ES-I3 (cell line): ENCODE measurements at regions not wholly inside any gene's neighbourhood (a gene's known extent, or its start where the extent isn't known, plus 50 kb on each side); places are given as distances from the start of the nearest gene placed in this dataset.
"Not testable (repeated sequence)": the region's sequence is repeated elsewhere in the genome, so short reads cannot be mapped to it uniquely, and the experiment has no call there.

Experiments used
- H3K36me3 ChIP-seq: 2 replicates; pipeline ENCODE4 v1.6.1; 2013; ENCODE audit warnings: mild to moderate bottlenecking, low read length, control low read depth, moderate library complexity; ENCODE audit not compliant: insufficient read depth
- H3K4me1 ChIP-seq: 2 replicates; pipeline ENCODE4 v1.6.1; 2013; ENCODE audit warnings: mild to moderate bottlenecking, control low read depth, low read length; ENCODE audit not compliant: insufficient read depth
- H3K9ac ChIP-seq: 2 replicates; pipeline ENCODE4 v1.6.1; 2013; ENCODE audit warnings: low read depth, mild to moderate bottlenecking, low read length, moderate library complexity
- H3K9me3 ChIP-seq: 2 replicates; pipeline ENCODE4 v1.6.1; 2013; ENCODE audit warnings: mild to moderate bottlenecking, low read length, moderate library complexity; ENCODE audit not compliant: control insufficient read depth, insufficient read depth

GRCh38 chr5:27472871-27473270, 434.5 kb upstream of the CDH9 start:
- H3K9ac ChIP-seq: peak overlapping the region; percentile 93
- peaks cover 9% of the 10 kb centered on the region; the same call in 1 of the 2 replicates for H3K9me3 ChIP-seq
- H3K4me1 ChIP-seq: 0 out of 2 replicates have a peak, but pooled peaks cover 6% of the 10 kb centered on the region
- H3K36me3 ChIP-seq: peaks cover 34% of the 10 kb centered on the region

GRCh38 chr5:27472000-27472763, 433.8 kb upstream of the CDH9 start:
- Histone ChIP-seq H3K9ac (peak overlapping the region; percentile 93), H3K36me3 (peaks cover 27% of the 10 kb centered on the region), H3K9me3 (peaks cover 9% of the 10 kb centered on the region; the same call in 1 of the 2 replicates), H3K4me1 (0 out of 2 replicates have a peak, but pooled peaks cover 6% of the 10 kb centered on the region)

DNA sequence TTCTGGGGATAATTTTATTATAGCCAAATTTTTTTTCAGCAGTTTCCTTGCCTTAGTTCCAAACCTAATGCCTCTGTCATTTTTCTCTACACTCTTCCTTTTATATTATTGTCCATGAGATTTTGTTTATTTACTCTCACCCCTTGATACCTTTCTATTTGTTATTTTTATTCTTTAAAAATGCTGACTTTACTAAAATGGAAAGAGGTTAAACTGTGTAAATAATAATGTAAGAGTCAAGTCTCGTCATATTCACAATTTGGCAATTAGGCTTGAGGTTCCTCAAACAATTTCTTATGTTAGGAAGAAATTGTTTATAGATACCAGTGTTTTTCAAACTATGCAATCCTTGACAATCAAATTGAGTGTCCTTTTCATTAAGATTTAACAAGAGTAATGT, 428.6 kb upstream of the CDH9 start:
- no peak overlapping the region for H3K9ac ChIP-seq
- 0 out of 2 replicates have a peak, but pooled peaks cover 6% of the 10 kb centered on the region for H3K4me1 ChIP-seq
- no peaks in the 10 kb centered on the region; the same call in 1 of the 2 replicates for H3K36me3 ChIP-seq
- H3K9me3 ChIP-seq: no peaks in the 10 kb centered on the region; the same call in 1 of the 2 replicates

- Histone ChIP-seq H3K9me3 (no peaks in the 10 kb centered on the region; the same call in 1 of the 2 replicates), H3K4me1 (no peaks in the 10 kb centered on the region), H3K9ac (no peak overlapping the region), H3K36me3 (no peaks in the 10 kb centered on the region; the same call in 1 of the 2 replicates)
Measured at GRCh38 chr5:27465140-27465539, 426.8 kb upstream of the CDH9 start.

GRCh38 chr5:27463446-27464149, 425.2 kb upstream of the CDH9 start:
- H3K9ac ChIP-seq: no peak overlapping the region
- no peaks in the 10 kb centered on the region; the same call in 1 of the 2 replicates for H3K36me3 ChIP-seq
- H3K4me1 ChIP-seq: no peaks in the 10 kb centered on the region
- no peaks in the 10 kb centered on the region; the same call in 1 of the 2 replicates for H3K9me3 ChIP-seq

- H3K36me3 ChIP-seq: no peaks in the 10 kb centered on the region; the same call in 1 of the 2 replicates
- H3K9ac ChIP-seq: no peak overlapping the region
- no peaks in the 10 kb centered on the region; the same call in 1 of the 2 replicates for H3K9me3 ChIP-seq
- H3K4me1 ChIP-seq: no peaks in the 10 kb centered on the region
Measured at GRCh38 chr5:27462936-27463335, 424.6 kb upstream of the CDH9 start.

GRCh38 chr5:27458287-27458686, 419.9 kb upstream of the CDH9 start:
- no peaks in the 10 kb centered on the region for H3K4me1 ChIP-seq
- no peak overlapping the region for H3K9ac ChIP-seq
- H3K9me3 ChIP-seq: no peaks in the 10 kb centered on the region; the same call in 1 of the 2 replicates
- H3K36me3 ChIP-seq: no peaks in the 10 kb centered on the region

DNA sequence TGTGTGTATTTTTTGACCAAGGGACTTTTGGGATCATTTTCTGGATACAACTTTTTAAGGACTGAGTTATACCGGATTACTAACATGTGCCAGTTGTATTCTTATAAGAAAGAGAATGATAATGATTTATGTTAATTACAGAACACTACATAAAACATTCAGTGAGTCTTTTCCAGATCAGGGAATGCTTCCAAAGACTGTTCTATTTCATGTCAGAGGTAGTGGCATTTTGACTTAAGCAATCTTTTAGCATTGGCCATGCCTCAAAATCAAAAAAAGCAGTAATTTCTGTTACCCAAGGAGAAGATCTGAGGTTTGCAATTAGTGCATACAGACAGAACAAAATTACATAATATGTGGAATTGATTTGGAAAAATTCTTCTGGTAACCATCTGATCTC, 413.0 kb upstream of the CDH9 start:
- H3K9ac ChIP-seq: no peak overlapping the region
- no peaks in the 10 kb centered on the region for H3K4me1 ChIP-seq
- no peaks in the 10 kb centered on the region for H3K9me3 ChIP-seq
- no peaks in the 10 kb centered on the region for H3K36me3 ChIP-seq

DNA sequence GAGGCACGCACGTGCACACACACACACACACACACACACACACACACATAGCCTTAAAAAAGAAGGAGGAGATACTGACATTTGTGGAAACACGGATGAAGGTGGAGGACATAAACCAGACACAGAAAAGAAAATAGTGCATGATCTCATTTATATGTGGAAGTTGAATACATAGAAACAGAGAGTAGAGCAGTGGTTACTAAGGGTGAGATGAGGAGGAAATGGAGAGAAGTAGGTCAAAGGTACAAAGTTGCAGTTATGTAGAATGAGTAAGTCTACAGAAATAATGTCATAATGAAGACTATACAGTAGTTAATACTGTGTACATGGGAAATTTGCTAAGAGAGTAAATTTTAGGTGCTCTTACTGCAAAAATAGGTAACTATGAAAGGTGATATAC, 412.2 kb upstream of the CDH9 start:
- no peak overlapping the region for H3K9ac ChIP-seq
- H3K4me1 ChIP-seq: no peaks in the 10 kb centered on the region
- H3K9me3 ChIP-seq: no peaks in the 10 kb centered on the region
- no peaks in the 10 kb centered on the region for H3K36me3 ChIP-seq

DNA sequence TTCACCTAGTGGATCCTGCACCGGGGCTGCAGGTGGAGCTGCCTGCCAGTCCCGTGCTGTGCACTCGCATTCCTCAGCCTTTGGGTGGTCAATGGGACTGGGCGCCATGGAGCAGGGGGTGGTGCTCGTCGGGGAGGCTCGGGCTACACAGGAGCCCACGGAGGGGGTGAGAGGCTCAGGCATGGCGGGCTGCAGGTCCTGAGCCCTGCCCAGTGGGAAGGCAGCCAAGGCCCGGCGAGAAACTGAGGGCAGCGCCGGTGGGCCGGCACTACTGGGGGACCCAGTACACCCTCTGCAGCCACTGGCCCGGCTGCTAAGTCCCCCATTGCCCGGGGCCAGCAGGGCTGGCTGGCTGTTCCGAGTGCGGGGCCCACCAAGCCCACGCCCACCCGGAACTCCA, 401.0 kb upstream of the CDH9 start:
- not testable (repeated sequence) for H3K4me1 ChIP-seq, H3K9me3 ChIP-seq, H3K9ac ChIP-seq, H3K36me3 ChIP-seq

GRCh38 chr5:27437594-27438200, 399.3 kb upstream of the CDH9 start:
- H3K36me3 ChIP-seq: no peaks in the 10 kb centered on the region
- H3K9ac ChIP-seq: no peak overlapping the region
- no peaks in the 10 kb centered on the region; the same call in 1 of the 2 replicates for H3K4me1 ChIP-seq
- no peaks in the 10 kb centered on the region for H3K9me3 ChIP-seq

GRCh38 chr5:27434335-27434734, 395.9 kb upstream of the CDH9 start:
- Histone ChIP-seq H3K36me3 (no peaks in the 10 kb centered on the region), H3K9me3 (no peaks in the 10 kb centered on the region), H3K9ac (no peak overlapping the region), H3K4me1 (no peaks in the 10 kb centered on the region; the same call in 1 of the 2 replicates)

- Histone ChIP-seq H3K9ac (no peak overlapping the region), H3K4me1 (no peaks in the 10 kb centered on the region), H3K9me3 (no peaks in the 10 kb centered on the region), H3K36me3 (no peaks in the 10 kb centered on the region)
Measured at GRCh38 chr5:27414099-27414498, 375.7 kb upstream of the CDH9 start.

GRCh38 chr5:27412384-27412783, 374.0 kb upstream of the CDH9 start:
- no peaks in the 10 kb centered on the region for H3K4me1 ChIP-seq

More at GRCh38 chr5:27412384-27412783, 374.0 kb upstream of the CDH9 start:
- H3K9me3 ChIP-seq: no peaks in the 10 kb centered on the region
- no peak overlapping the region for H3K9ac ChIP-seq
- no peaks in the 10 kb centered on the region for H3K36me3 ChIP-seq
